Naive thymus-derived CD8-positive, alpha-beta T cell (primary cell): ENCODE measurements at regions not wholly inside any gene's neighbourhood (a gene's known extent, or its start where the extent isn't known, plus 50 kb on each side); places are given as distances from the start of the nearest gene placed in this dataset.

Experiments
- ATAC-seq, 2 donors: fragments of 150-1000 bp; cut with Tn5 transposase in 1 of 2; sonication (Bioruptor Pico), chemical (Tn5 transposase) in 1 of 2; 1 replicate in 1 of 2; 2 replicates in 1 of 2; pipeline ENCODE4 v1.10.0; 2021; ENCODE audit warnings: mild to moderate bottlenecking in 2 of 2, moderate library complexity in 2 of 2
- POLR2A ChIA-PET: fragments of 350-600 bp; sonication (Branson Sonifier 250); formaldehyde crosslinking; loops from one replicate; lab custom pipeline; 2021; ENCODE audit warnings: antibody characterized with exemption; lab: Charles Lee
- DNase-seq, 10 donors: peaks; one replicate each; pipeline versions ENCODE4 v3.0.0 to v3.0.0-alpha.2; 2020 to 2022
- H3K27ac Mint-ChIP-seq, 10 donors: one replicate each; pipeline ENCODE4 v1.8.0; 2020 to 2022; ENCODE audit warnings: mild to moderate bottlenecking in 10 of 10, mixed read lengths in 10 of 10, moderate library complexity in 4 of 10, inconsistent platforms in 1 of 10
- H3K27me3 Mint-ChIP-seq, 5 donors: one replicate each; pipeline ENCODE4 v1.8.0; 2021 to 2022; ENCODE audit warnings: mixed read lengths in 5 of 5
- H3K36me3 Mint-ChIP-seq, 3 donors: one replicate each; pipeline ENCODE4 v1.8.0; 2020 to 2022; ENCODE audit warnings: mixed read lengths in 3 of 3, mild to moderate bottlenecking in 2 of 3, inconsistent platforms in 1 of 3
- H3K4me1 Mint-ChIP-seq, 4 donors: one replicate each; pipeline ENCODE4 v1.8.0; 2021 to 2022; ENCODE audit warnings: mixed read lengths in 4 of 4
- H3K4me3 Mint-ChIP-seq, 10 donors: one replicate each; pipeline ENCODE4 v1.8.0; 2020 to 2022; ENCODE audit warnings: mild to moderate bottlenecking in 10 of 10, mixed read lengths in 10 of 10, moderate library complexity in 6 of 10, inconsistent platforms in 1 of 10
- H3K9me3 Mint-ChIP-seq, 9 donors: one replicate each; pipeline ENCODE4 v1.8.0; 2020 to 2022; ENCODE audit warnings: mixed read lengths in 9 of 9, mild to moderate bottlenecking in 3 of 9, inconsistent platforms in 1 of 9, moderate library complexity in 1 of 9

- peaks cover 0 to 2% (median 0%) of the 10 kb centered on the region in 9 donors for H3K9me3 Mint-ChIP-seq
- no peak overlapping the region for H3K27ac Mint-ChIP-seq
- H3K4me1 Mint-ChIP-seq: no peaks in the 10 kb centered on the region
- H3K27me3 Mint-ChIP-seq: peaks cover 0 to 14% (median 2%) of the 10 kb centered on the region in 5 donors
- no peak for ATAC-seq
- DNase-seq: no peak
- POLR2A ChIA-PET: no interaction called here
- no peak overlapping the region for H3K4me3 Mint-ChIP-seq
- no peaks in the 10 kb centered on the region for H3K36me3 Mint-ChIP-seq
Measured at GRCh38 chr2:144877893-144878292, 358.0 kb upstream of the ZEB2 start.

DNA sequence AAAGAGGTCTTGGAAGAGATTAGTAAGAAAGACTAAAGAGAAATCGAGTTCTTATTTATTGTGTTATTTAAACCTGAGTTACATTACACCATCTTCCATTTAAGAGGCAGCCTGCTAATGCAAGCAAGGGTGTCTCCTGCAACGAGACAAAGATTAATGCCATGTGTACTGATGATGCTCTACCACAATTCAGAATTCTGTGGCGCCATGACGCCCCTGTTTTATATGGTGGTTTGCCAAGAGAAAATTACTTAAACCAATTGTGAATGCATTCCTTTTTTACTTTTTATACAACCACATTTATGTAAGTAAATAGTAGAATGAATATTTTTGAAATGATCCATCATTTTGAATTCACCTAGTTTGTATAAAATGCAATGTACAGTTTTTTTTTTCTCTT lies 356.1 kb upstream of the ZEB2 start:
- Mint-ChIP-seq H3K4me1 (no peaks in the 10 kb centered on the region), H3K36me3 (no peaks in the 10 kb centered on the region), H3K27ac (no peak overlapping the region), H3K4me3 (no peak overlapping the region), H3K9me3 (no peaks in the 10 kb centered on the region), H3K27me3 (peaks cover 0 to 14% (median 2%) of the 10 kb centered on the region in 5 donors)
- no peak for DNase-seq
- POLR2A ChIA-PET: no interaction called here
- no peak for ATAC-seq

GRCh38 chr2:144875290-144875969 lies 355.5 kb upstream of the ZEB2 start:
- POLR2A ChIA-PET: no interaction called here
- no peak overlapping the region for H3K27ac Mint-ChIP-seq
- H3K27me3 Mint-ChIP-seq: peaks cover 0 to 14% (median 2%) of the 10 kb centered on the region in 5 donors

GRCh38 chr2:144865670-144866069 lies 345.8 kb upstream of the ZEB2 start:
- peaks cover 0 to 1% (median 0%) of the 10 kb centered on the region in 4 donors for H3K4me1 Mint-ChIP-seq
- H3K27me3 Mint-ChIP-seq: no peaks in the 10 kb centered on the region
- no peaks in the 10 kb centered on the region for H3K9me3 Mint-ChIP-seq
- no peaks in the 10 kb centered on the region for H3K36me3 Mint-ChIP-seq
- DNase-seq: no peak
- H3K4me3 Mint-ChIP-seq: no peak overlapping the region
- no peak for ATAC-seq
- H3K27ac Mint-ChIP-seq: no peak overlapping the region
- POLR2A ChIA-PET: no interaction called here

More at GRCh38 chr2:144875290-144875969, 355.5 kb upstream of the ZEB2 start:
- Mint-ChIP-seq H3K4me3 (no peak overlapping the region), H3K36me3 (no peaks in the 10 kb centered on the region), H3K4me1 (no peaks in the 10 kb centered on the region), H3K9me3 (no peaks in the 10 kb centered on the region)
- DNase-seq (no peak), ATAC-seq (no peak)

DNA sequence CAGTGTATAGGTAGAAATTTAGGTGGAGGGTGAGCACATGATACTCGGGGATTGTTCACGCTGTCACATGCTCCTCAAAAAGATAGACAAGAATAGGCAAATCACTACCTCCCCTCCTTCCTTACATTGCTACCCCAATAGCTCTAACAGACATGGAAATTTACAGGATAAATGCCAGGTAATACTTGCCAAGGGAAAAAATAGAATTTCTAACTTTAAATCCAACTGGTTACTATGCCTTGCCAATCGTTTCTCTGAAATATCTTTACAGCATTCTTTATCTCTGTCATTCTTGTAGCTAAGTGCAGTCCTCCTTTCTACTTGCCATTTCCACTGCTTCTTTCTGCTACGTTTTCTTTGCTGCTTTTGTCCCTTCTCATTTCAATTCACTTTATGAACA lies 339.8 kb upstream of the ZEB2 start:
- POLR2A ChIA-PET: no interaction called here
- no peak for ATAC-seq
- no peak for DNase-seq
- H3K9me3 Mint-ChIP-seq: peaks cover 0 to 2% (median 0%) of the 10 kb centered on the region in 9 donors
- H3K27ac Mint-ChIP-seq: no peak overlapping the region
- no peaks in the 10 kb centered on the region for H3K27me3 Mint-ChIP-seq
- no peak overlapping the region for H3K4me3 Mint-ChIP-seq
- H3K36me3 Mint-ChIP-seq: peaks cover 0 to under 1% (median 0%) of the 10 kb centered on the region in 3 donors
- no peaks in the 10 kb centered on the region for H3K4me1 Mint-ChIP-seq

- Mint-ChIP-seq H3K36me3 (peaks cover 0 to 7% (median 0%) of the 10 kb centered on the region in 3 donors), H3K27ac (no peak overlapping the region), H3K4me1 (no peaks in the 10 kb centered on the region), H3K27me3 (no peaks in the 10 kb centered on the region), H3K9me3 (peaks cover 0 to 10% (median 2%) of the 10 kb centered on the region in 9 donors), H3K4me3 (no peak overlapping the region)
- DNase-seq: no peak
- no peak for ATAC-seq
- POLR2A ChIA-PET: no interaction called here
Measured at GRCh38 chr2:144858211-144858610, 338.3 kb upstream of the ZEB2 start.

DNA sequence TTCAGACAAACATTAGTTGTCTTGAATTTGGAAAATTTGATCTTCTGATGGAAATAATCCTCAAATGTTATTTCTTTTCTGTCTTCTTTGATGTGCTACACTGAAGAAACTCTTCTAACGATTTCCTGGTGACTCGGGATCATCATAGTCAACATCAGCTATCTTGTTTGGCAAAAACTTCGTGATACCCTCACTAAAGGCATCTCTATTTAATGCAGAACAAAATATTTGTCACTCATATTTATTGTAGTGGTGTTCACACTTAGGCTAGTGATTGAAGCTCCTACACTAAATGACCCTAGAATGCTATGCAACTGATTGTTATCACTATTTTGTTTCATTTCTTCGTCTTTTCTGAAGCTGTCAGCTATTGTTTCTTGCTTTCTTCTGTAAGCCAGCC lies 334.7 kb upstream of the ZEB2 start:
- H3K4me3 Mint-ChIP-seq: no peak overlapping the region
- H3K27ac Mint-ChIP-seq: no peak overlapping the region
- H3K4me1 Mint-ChIP-seq: no peaks in the 10 kb centered on the region
- H3K36me3 Mint-ChIP-seq: peaks cover 0 to 7% (median 0%) of the 10 kb centered on the region in 3 donors
- peaks cover 0 to 2% (median 0%) of the 10 kb centered on the region in 5 donors for H3K27me3 Mint-ChIP-seq
- DNase-seq: no peak
- ATAC-seq: no peak
- POLR2A ChIA-PET: no interaction called here
- peaks cover 0 to 10% (median 2%) of the 10 kb centered on the region in 9 donors for H3K9me3 Mint-ChIP-seq

GRCh38 chr2:144849612-144850011 lies 329.7 kb upstream of the ZEB2 start:
- Mint-ChIP-seq H3K36me3 (peaks cover 0 to 5% (median 0%) of the 10 kb centered on the region in 3 donors), H3K4me3 (no peak overlapping the region)
- no peak for ATAC-seq

GRCh38 chr2:144848423-144848822 lies 328.5 kb upstream of the ZEB2 start:
- Mint-ChIP-seq H3K4me3 (no peak overlapping the region), H3K27me3 (peaks cover 0 to 2% (median 0%) of the 10 kb centered on the region in 5 donors), H3K36me3 (no peaks in the 10 kb centered on the region), H3K4me1 (no peaks in the 10 kb centered on the region), H3K9me3 (no peaks in the 10 kb centered on the region), H3K27ac (no peak overlapping the region)
- no peak for DNase-seq
- no peak for ATAC-seq
- POLR2A ChIA-PET: no interaction called here

More at GRCh38 chr2:144849612-144850011, 329.7 kb upstream of the ZEB2 start:
- Mint-ChIP-seq H3K27ac (no peak overlapping the region), H3K4me1 (no peaks in the 10 kb centered on the region), H3K9me3 (peaks cover 0 to 7% (median 2%) of the 10 kb centered on the region in 9 donors), H3K27me3 (peaks cover 0 to 2% (median 0%) of the 10 kb centered on the region in 5 donors)
- POLR2A ChIA-PET: no interaction called here
- no peak for DNase-seq

DNA sequence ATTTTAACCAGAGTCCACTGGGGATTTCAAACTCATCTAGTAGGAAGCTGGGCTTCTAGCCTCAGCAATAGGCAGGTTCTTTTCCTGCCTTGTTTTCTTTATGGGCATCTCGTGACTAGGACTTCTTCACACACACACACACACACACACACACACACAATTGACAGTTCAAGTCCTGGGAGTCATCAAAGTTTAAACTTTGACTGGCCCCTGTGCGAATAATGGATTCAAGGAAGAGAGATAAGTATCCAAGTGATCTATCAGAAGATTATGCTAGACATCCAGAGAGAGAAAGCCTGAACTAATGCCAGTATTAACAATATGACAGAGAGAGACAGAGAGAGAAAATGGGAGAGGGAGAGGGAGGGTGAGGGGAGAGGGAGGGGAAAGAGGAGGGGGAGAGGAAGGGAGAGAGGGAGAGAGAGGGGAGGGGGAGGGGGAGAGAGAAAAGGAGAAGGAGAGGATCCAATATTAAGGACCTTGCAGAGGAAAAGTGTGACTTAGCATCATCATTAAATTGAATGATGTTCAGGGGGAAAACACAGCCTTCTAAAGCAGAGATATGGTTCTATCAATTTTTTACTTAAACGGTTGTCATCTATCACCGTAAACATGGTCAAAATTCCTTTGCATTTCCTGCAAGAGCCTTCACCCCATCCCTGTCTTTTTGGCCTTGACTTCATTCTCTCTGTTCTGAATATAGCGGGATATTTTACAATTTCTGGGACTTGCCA lies 327.6 kb upstream of the ZEB2 start:
- Mint-ChIP-seq H3K36me3 (no peaks in the 10 kb centered on the region), H3K4me3 (no peak overlapping the region), H3K9me3 (no peaks in the 10 kb centered on the region), H3K27me3 (peaks cover 0 to 2% (median 0%) of the 10 kb centered on the region in 5 donors), H3K27ac (no peak overlapping the region), H3K4me1 (no peaks in the 10 kb centered on the region)
- DNase-seq: no peak
- no peak for ATAC-seq
- POLR2A ChIA-PET: no interaction called here

DNA sequence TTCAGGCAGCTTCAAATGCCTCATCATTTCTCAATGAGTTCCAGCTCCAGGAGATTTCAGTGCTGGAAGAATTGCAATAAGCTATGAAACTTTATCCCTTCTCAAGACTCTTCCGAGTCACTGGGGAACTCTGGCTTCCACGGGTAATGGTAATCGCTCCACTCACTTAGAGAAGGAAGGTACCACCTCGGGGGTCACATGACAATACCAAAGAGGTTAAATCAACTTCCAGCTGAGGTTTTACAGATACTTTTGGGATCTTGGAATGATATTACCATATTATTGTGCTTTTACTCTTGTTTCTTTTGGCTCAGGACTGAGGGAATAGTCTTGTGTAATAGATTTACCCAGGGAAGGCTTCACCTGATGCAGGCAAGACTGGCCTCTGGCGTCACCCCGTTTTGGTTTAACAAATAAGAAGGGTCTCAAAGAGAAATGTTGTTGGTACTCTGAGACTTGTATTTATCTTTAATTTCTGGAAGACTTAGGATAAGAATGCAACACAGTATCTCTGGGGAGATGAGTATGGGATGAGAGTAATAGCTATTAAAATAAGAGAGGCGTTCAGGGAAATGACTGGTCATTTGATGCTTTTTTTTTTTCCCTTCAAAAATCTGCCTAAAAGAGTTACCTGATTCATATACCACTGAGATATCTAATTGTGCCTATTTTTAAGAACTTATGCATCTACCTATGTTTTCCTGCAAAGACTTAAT lies 316.9 kb upstream of the ZEB2 start:
- H3K36me3 Mint-ChIP-seq: no peaks in the 10 kb centered on the region
- POLR2A ChIA-PET: no interaction called here
- no peak overlapping the region for H3K27ac Mint-ChIP-seq
- no peaks in the 10 kb centered on the region for H3K4me1 Mint-ChIP-seq
- H3K27me3 Mint-ChIP-seq: peaks cover 0 to 8% (median 0%) of the 10 kb centered on the region in 5 donors
- H3K4me3 Mint-ChIP-seq: no peak overlapping the region
- ATAC-seq (no peak), DNase-seq (no peak)
- no peaks in the 10 kb centered on the region for H3K9me3 Mint-ChIP-seq

DNA sequence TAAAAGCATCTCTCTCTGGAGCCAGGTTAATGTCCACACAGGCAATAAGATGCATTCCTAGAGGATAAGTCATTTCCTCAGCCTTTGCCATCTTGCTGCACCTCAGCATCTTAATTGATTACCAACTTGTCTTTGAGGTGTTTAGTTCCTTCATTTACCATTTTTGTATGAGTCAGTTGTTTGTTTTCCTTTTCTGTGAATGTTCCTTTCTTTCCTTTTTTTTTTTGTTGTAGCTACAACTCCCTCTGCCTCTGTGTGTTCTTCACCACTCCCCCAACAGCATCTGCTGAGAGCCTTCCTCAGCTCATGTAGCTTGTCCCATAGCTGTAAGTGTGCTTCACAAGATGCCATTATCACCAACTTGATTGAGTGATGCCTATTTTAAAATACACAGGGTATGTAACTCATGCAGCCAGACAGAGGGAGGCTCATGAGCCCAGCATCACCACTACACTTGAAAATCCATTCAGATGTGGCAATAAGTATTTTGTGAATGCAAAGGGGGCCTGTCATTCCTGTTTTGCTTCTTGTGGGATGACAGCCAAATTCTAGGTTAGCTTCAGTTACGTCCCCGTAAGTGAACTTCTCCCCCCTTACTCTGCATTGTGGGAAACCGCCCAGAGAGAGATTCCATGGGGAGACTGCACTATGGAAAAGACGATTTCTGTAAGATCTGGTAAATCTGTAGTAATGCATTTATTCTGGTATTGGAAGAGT lies 315.9 kb upstream of the ZEB2 start:
- no peaks in the 10 kb centered on the region for H3K4me1 Mint-ChIP-seq
- no peak overlapping the region for H3K4me3 Mint-ChIP-seq
- POLR2A ChIA-PET: no interaction called here
- H3K36me3 Mint-ChIP-seq: no peaks in the 10 kb centered on the region
- H3K27ac Mint-ChIP-seq: no peak overlapping the region
- no peak for DNase-seq
- ATAC-seq: no peak
- H3K9me3 Mint-ChIP-seq: no peaks in the 10 kb centered on the region
- peaks cover 0 to 8% (median 0%) of the 10 kb centered on the region in 5 donors for H3K27me3 Mint-ChIP-seq
